Neural progenitor cell (in vitro differentiated cells): ENCODE measurements at regions not wholly inside any gene's neighbourhood (a gene's known extent, or its start where the extent isn't known, plus 50 kb on each side); places are given as distances from the start of the nearest gene placed in this dataset.

Source experiments
- DNase-seq: peaks from one replicate; pipeline ENCODE4 v3.0.0-alpha.2; 2016; ENCODE audit warnings: low spot score
- H2AFZ ChIP-seq: fragments of 200-600 bp; sonication (generic); replicated peaks from 2 replicates; pipeline ENCODE4 v1.6.1; 2016; ENCODE audit warnings: antibody characterized with exemption
- H3F3A ChIP-seq: fragments of 200-600 bp; sonication (generic); 2 replicates; pipeline ENCODE4 v1.6.1; 2016; ENCODE audit warnings: antibody characterized with exemption, low read depth
- H3K27ac ChIP-seq: fragments of 200-600 bp; sonication (generic); 2 replicates; pipeline ENCODE4 v1.5.1; 2016; ENCODE audit warnings: mild to moderate bottlenecking
- H3K27me3 ChIP-seq: fragments of 200-600 bp; sonication (generic); 2 replicates; pipeline ENCODE4 v1.6.1; 2016; ENCODE audit warnings: mild to moderate bottlenecking, moderate library complexity
- H3K36me3 ChIP-seq: fragments of 200-600 bp; sonication (generic); 2 replicates; pipeline ENCODE4 v1.5.1; 2016
- H3K4me1 ChIP-seq: fragments of 200-600 bp; sonication (generic); 2 replicates; pipeline ENCODE4 v1.6.1; 2016; ENCODE audit warnings: mixed run types
- H3K4me2 ChIP-seq: fragments of 200-600 bp; sonication (generic); 2 replicates; pipeline ENCODE4 v1.6.1; 2016
- H3K4me3 ChIP-seq: fragments of 200-600 bp; sonication (generic); 2 replicates; pipeline ENCODE4 v1.5.1; 2016
- H3K79me2 ChIP-seq: fragments of 200-600 bp; sonication (generic); 2 replicates; pipeline ENCODE4 v1.6.1; 2016; ENCODE audit warnings: low read depth
- H3K9ac ChIP-seq: fragments of 200-600 bp; sonication (generic); 2 replicates; pipeline ENCODE4 v1.6.1; 2016
- H3K9me3 ChIP-seq: fragments of 200-600 bp; sonication (generic); 2 replicates; pipeline ENCODE4 v1.5.1; 2016; ENCODE audit warnings: low read depth
- H4K20me1 ChIP-seq: fragments of 200-600 bp; sonication (generic); 2 replicates; pipeline ENCODE4 v1.6.1; 2016; ENCODE audit warnings: low read depth
- H3K27ac Mint-ChIP-seq: 3 replicates; pipeline ENCODE4 v1.8.0; 2021; ENCODE audit warnings: mixed read lengths
- H3K27me3 Mint-ChIP-seq: 2 replicates; pipeline ENCODE4 v1.8.0; 2022; ENCODE audit warnings: low read depth, mild to moderate bottlenecking, inconsistent platforms, moderate library complexity, mixed read lengths; ENCODE audit not compliant: insufficient read depth
- H3K36me3 Mint-ChIP-seq: 3 replicates; pipeline ENCODE4 v1.8.0; 2021; ENCODE audit warnings: mixed read lengths
- H3K4me1 Mint-ChIP-seq: 3 replicates; pipeline ENCODE4 v1.8.0; 2021; ENCODE audit warnings: mixed read lengths
- H3K4me3 Mint-ChIP-seq: 3 replicates; pipeline ENCODE4 v1.8.0; 2021; ENCODE audit warnings: mild to moderate bottlenecking, moderate library complexity, mixed read lengths
- H3K9me3 Mint-ChIP-seq: 3 replicates; pipeline ENCODE4 v1.8.0; 2020; ENCODE audit warnings: mixed read lengths
- EZH2 ChIP-seq: fragments of 200-600 bp; sonication (generic); IDR thresholded peaks from 2 replicates; pipeline ENCODE4 v1.6.1; 2017; ENCODE audit warnings: antibody characterized with exemption, mild to moderate bottlenecking, moderate library complexity
- EZH2phosphoT487 ChIP-seq: fragments of 200-600 bp; sonication (generic); IDR thresholded peaks from 2 replicates; pipeline ENCODE4 v1.6.1; 2017; ENCODE audit warnings: antibody characterized with exemption
- TF ChIP-seq, protein P1 (sequence below): fragments of 200-600 bp; sonication (generic); IDR thresholded peaks from 2 replicates; pipeline ENCODE4 v1.5.1; 2017; ENCODE audit warnings: antibody characterized with exemption, mild to moderate bottlenecking

DNA sequence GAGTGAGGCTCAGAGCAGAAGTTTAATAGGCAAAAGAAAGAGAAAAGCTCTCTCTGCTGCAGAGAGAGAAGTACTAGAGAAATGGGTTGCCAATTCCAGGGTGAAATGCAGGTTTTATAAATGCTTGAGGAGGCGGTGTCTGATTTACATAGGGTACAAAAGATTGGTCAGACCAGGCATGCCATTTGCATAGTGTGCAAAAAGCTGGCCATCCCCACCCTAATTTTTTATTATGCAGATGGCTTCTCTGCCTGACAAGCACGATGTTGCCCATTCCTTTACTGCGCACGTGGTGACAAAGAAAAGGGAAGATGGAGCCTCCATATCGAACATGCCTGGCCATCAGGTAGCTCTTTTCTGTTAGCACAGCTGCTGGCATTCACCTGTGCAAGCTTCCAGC is 209.3 kb upstream of the PPFIA2 start:
- Histone ChIP-seq H3K9me3 (no peaks in the 10 kb centered on the region), H3K27me3 (no peaks in the 10 kb centered on the region), H3K9ac (no peak overlapping the region), H2AFZ (peak overlapping the region; percentile 38), H4K20me1 (no peaks in the 10 kb centered on the region), H3K4me2 (no peak overlapping the region), H3K79me2 (no peaks in the 10 kb centered on the region), H3F3A (no peaks in the 10 kb centered on the region), H3K4me1 (peaks cover 6% of the 10 kb centered on the region), H3K36me3 (no peaks in the 10 kb centered on the region), H3K27ac (no peak overlapping the region), H3K4me3 (no peak overlapping the region)
- Mint-ChIP-seq H3K27me3 (no peaks in the 10 kb centered on the region), H3K9me3 (no peaks in the 10 kb centered on the region), H3K4me1 (no peaks in the 10 kb centered on the region), H3K27ac (no peak overlapping the region), H3K4me3 (no peak overlapping the region), H3K36me3 (no peaks in the 10 kb centered on the region)
- TF ChIP-seq, protein P1, sequence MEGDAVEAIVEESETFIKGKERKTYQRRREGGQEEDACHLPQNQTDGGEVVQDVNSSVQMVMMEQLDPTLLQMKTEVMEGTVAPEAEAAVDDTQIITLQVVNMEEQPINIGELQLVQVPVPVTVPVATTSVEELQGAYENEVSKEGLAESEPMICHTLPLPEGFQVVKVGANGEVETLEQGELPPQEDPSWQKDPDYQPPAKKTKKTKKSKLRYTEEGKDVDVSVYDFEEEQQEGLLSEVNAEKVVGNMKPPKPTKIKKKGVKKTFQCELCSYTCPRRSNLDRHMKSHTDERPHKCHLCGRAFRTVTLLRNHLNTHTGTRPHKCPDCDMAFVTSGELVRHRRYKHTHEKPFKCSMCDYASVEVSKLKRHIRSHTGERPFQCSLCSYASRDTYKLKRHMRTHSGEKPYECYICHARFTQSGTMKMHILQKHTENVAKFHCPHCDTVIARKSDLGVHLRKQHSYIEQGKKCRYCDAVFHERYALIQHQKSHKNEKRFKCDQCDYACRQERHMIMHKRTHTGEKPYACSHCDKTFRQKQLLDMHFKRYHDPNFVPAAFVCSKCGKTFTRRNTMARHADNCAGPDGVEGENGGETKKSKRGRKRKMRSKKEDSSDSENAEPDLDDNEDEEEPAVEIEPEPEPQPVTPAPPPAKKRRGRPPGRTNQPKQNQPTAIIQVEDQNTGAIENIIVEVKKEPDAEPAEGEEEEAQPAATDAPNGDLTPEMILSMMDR, result no peak
- TF ChIP-seq EZH2, result no peak
- TF ChIP-seq EZH2phosphoT487, result no peak
- no peak for DNase-seq

DNA sequence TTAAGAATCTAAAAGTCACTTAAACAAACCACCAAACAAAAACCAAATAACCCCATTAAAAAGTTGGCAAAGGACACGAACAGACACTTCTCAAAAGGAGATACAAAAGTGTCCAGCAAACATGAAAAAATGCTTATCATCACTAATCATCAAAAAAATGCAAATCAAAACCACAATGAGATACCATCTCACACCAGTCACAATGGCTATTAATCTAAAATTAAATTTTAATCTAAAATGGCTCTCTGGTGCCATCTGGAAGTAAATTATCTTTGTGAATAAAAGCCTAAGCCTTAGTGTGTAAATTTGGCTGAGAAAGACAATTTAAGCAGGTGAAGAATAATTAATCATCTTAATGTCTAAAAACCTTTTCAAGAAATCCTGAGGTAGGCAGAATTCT is 204.5 kb upstream of the PPFIA2 start:
- no peaks in the 10 kb centered on the region for H3K27me3 ChIP-seq
- no peaks in the 10 kb centered on the region for H3K27me3 Mint-ChIP-seq

DNA sequence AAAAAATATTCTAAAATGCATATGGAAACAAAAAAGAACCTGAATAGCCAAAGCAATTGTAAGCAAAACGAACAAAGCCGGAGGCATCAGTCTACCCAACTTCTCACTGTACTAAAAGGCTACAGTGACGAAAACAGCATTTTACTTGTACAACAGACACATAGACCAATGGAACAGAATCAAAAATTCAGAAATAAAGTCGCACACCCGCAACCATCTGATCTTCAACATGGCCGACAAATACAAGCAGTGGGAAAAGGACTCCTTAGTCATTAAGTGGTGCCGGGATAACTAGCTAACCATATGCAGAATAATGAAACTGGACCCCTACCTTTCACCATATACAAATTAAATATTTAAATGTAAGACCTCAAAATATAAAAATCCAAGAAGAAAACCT is 203.9 kb upstream of the PPFIA2 start:
- Mint-ChIP-seq H3K36me3 (no peaks in the 10 kb centered on the region), H3K4me3 (no peak overlapping the region), H3K27ac (no peak overlapping the region), H3K4me1 (no peaks in the 10 kb centered on the region), H3K9me3 (no peaks in the 10 kb centered on the region), H3K27me3 (no peaks in the 10 kb centered on the region)
- TF ChIP-seq, protein P1, result no peak
- TF ChIP-seq EZH2 (no peak), EZH2phosphoT487 (no peak)
- H3K27me3 ChIP-seq, result no peaks in the 10 kb centered on the region
- no peak overlapping the region for H3K4me3 ChIP-seq
- no peak overlapping the region for H3K9ac ChIP-seq
- no peaks in the 10 kb centered on the region for H3F3A ChIP-seq
- H3K4me2 ChIP-seq, result no peak overlapping the region
- H3K27ac ChIP-seq, result no peak overlapping the region
- H2AFZ ChIP-seq, result no peak overlapping the region
- H3K79me2 ChIP-seq, result no peaks in the 10 kb centered on the region
- no peaks in the 10 kb centered on the region for H4K20me1 ChIP-seq
- H3K9me3 ChIP-seq, result no peaks in the 10 kb centered on the region
- H3K36me3 ChIP-seq, result no peaks in the 10 kb centered on the region
- DNase-seq, result no peak
- no peaks in the 10 kb centered on the region for H3K4me1 ChIP-seq

More for the DNA sequence above, 204.5 kb upstream of the PPFIA2 start:
- no peaks in the 10 kb centered on the region for H3K79me2 ChIP-seq
- no peaks in the 10 kb centered on the region for H4K20me1 ChIP-seq
- Mint-ChIP-seq H3K9me3 (no peaks in the 10 kb centered on the region), H3K27ac (no peak overlapping the region), H3K36me3 (no peaks in the 10 kb centered on the region), H3K4me3 (no peak overlapping the region), H3K4me1 (no peaks in the 10 kb centered on the region)
- no peak overlapping the region for H3K27ac ChIP-seq
- H3K9ac ChIP-seq, result no peak overlapping the region
- H3K9me3 ChIP-seq, result no peaks in the 10 kb centered on the region
- no peak overlapping the region for H3K4me3 ChIP-seq
- TF ChIP-seq EZH2phosphoT487 (no peak), EZH2 (no peak)
- TF ChIP-seq, protein P1, result no peak
- H3K4me1 ChIP-seq, result no peaks in the 10 kb centered on the region
- no peak overlapping the region for H2AFZ ChIP-seq
- no peak overlapping the region for H3K4me2 ChIP-seq
- H3F3A ChIP-seq, result no peaks in the 10 kb centered on the region
- H3K36me3 ChIP-seq, result no peaks in the 10 kb centered on the region
- DNase-seq, result no peak
